Thymus (tissue), 11 donors: ENCODE measurements at regions not wholly inside any gene's neighbourhood (a gene's known extent, or its start where the extent isn't known, plus 50 kb on each side); places are given as distances from the start of the nearest gene placed in this dataset.

Source experiments
- DNase-seq, 9 donors: peaks; one replicate each; pipeline ENCODE4 v3.0.0-alpha.2; 2013; ENCODE audit warnings: low spot score in 9 of 9, low read depth in 6 of 9, missing footprints in 1 of 9
- H3K27ac ChIP-seq, 2 donors: one replicate each; pipeline ENCODE4 v1.5.1; 2013; ENCODE audit warnings: control low read depth in 1 of 2, low read depth in 1 of 2, low read length in 1 of 2, mild to moderate bottlenecking in 1 of 2, moderate library complexity in 1 of 2
- H3K27me3 ChIP-seq, 2 donors: one replicate each; pipeline ENCODE4 v1.5.1; 2013; ENCODE audit warnings: low read length in 1 of 2; ENCODE audit not compliant: control insufficient read depth in 2 of 2, insufficient read depth in 1 of 2
- H3K36me3 ChIP-seq, 2 donors: one replicate each; pipeline ENCODE4 v1.5.1; 2013; ENCODE audit warnings: low read length in 1 of 2, mild to moderate bottlenecking in 1 of 2, moderate library complexity in 1 of 2; ENCODE audit not compliant: control insufficient read depth in 2 of 2, insufficient read depth in 2 of 2
- H3K4me1 ChIP-seq, 2 donors: one replicate each; pipeline ENCODE4 v1.5.1; 2013; ENCODE audit warnings: low read length in 2 of 2; ENCODE audit not compliant: control insufficient read depth in 2 of 2, insufficient read depth in 2 of 2
- H3K4me3 ChIP-seq, 2 donors: one replicate each; pipeline ENCODE4 v1.5.1; 2013; ENCODE audit warnings: low read length in 2 of 2, control low read depth in 1 of 2, mild to moderate bottlenecking in 1 of 2
- H3K9me3 ChIP-seq, 2 donors: one replicate each; pipeline ENCODE4 v1.5.1; 2013; ENCODE audit warnings: low read length in 1 of 2, mild to moderate bottlenecking in 1 of 2; ENCODE audit not compliant: control insufficient read depth in 2 of 2, insufficient read depth in 1 of 2
- WGBS: extraction: QIAGEN DNeasy Blood & Tissue Kit; methylation state at CpG from one replicate; pipeline ENCODE4 v1.1.7; 2013; 5-methylcytosine and 5-hydroxymethylcytosine counted together
- donor health status: healthy.

GRCh38 chr7:136702913-136703312 lies 165.5 kb upstream of the CHRM2 start:
- H3K9me3 ChIP-seq: no peaks in the 10 kb centered on the region
- no peak overlapping the region for H3K4me3 ChIP-seq
- H3K36me3 ChIP-seq: no peaks in the 10 kb centered on the region
- H3K27ac ChIP-seq: no peak overlapping the region
- DNase-seq: no peak
- no peaks in the 10 kb centered on the region for H3K4me1 ChIP-seq
- H3K27me3 ChIP-seq: no peaks in the 10 kb centered on the region
- 87% methylated on average over 1 of the region's 1 CpG for WGBS

GRCh38 chr7:136698977-136699376 lies 169.5 kb upstream of the CHRM2 start:
- Histone ChIP-seq H3K4me3 (no peak overlapping the region), H3K27ac (no peak overlapping the region), H3K9me3 (no peaks in the 10 kb centered on the region), H3K4me1 (no peaks in the 10 kb centered on the region), H3K36me3 (no peaks in the 10 kb centered on the region), H3K27me3 (no peaks in the 10 kb centered on the region)
- no peak for DNase-seq
- 97% methylated on average over 2 of the region's 2 CpGs for WGBS

- Histone ChIP-seq H3K36me3 (no peaks in the 10 kb centered on the region), H3K27me3 (no peaks in the 10 kb centered on the region), H3K27ac (no peak overlapping the region), H3K9me3 (no peaks in the 10 kb centered on the region), H3K4me3 (no peak overlapping the region), H3K4me1 (no peaks in the 10 kb centered on the region)
- WGBS: 94% methylated on average over 3 of the region's 3 CpGs
- no peak for DNase-seq
These were observed 170.2 kb upstream of the CHRM2 start for GRCh38 chr7:136698231-136698630.

GRCh38 chr7:136697271-136697670 lies 171.2 kb upstream of the CHRM2 start:
- Histone ChIP-seq H3K4me3 (no peak overlapping the region), H3K9me3 (no peaks in the 10 kb centered on the region), H3K4me1 (no peaks in the 10 kb centered on the region), H3K36me3 (no peaks in the 10 kb centered on the region), H3K27me3 (no peaks in the 10 kb centered on the region), H3K27ac (no peak overlapping the region)
- no peak for DNase-seq
- 96% methylated on average over 2 of the region's 2 CpGs for whole genome bisulfite sequencing

GRCh38 chr7:136693166-136694119 lies 175.0 kb upstream of the CHRM2 start:
- Histone ChIP-seq H3K27me3 (no peaks in the 10 kb centered on the region), H3K4me3 (no peak overlapping the region), H3K4me1 (no peaks in the 10 kb centered on the region), H3K36me3 (no peaks in the 10 kb centered on the region), H3K27ac (no peak overlapping the region), H3K9me3 (no peaks in the 10 kb centered on the region)
- 76% methylated on average over 4 of the region's 4 CpGs for WGBS
- DNase-seq: no peak

- Histone ChIP-seq H3K4me1 (no peaks in the 10 kb centered on the region), H3K36me3 (no peaks in the 10 kb centered on the region), H3K27me3 (no peaks in the 10 kb centered on the region), H3K9me3 (no peaks in the 10 kb centered on the region), H3K27ac (no peak overlapping the region), H3K4me3 (no peak overlapping the region)
- DNase-seq: no peak
- WGBS: 75% methylated on average over 3 of the region's 3 CpGs
These were observed 176.2 kb upstream of the CHRM2 start for GRCh38 chr7:136692221-136692620.

GRCh38 chr7:136688601-136689000 lies 179.9 kb upstream of the CHRM2 start:
- Histone ChIP-seq H3K27ac (no peak overlapping the region), H3K36me3 (no peaks in the 10 kb centered on the region), H3K4me3 (no peak overlapping the region), H3K4me1 (no peaks in the 10 kb centered on the region), H3K27me3 (no peaks in the 10 kb centered on the region), H3K9me3 (no peaks in the 10 kb centered on the region)
- 92% methylated on average over 2 of the region's 2 CpGs for WGBS
- DNase-seq: no peak

GRCh38 chr7:136687693-136688322 lies 180.6 kb upstream of the CHRM2 start:
- Histone ChIP-seq H3K9me3 (no peaks in the 10 kb centered on the region), H3K4me3 (no peak overlapping the region), H3K36me3 (no peaks in the 10 kb centered on the region), H3K27ac (no peak overlapping the region), H3K4me1 (no peaks in the 10 kb centered on the region), H3K27me3 (no peaks in the 10 kb centered on the region)
- 64% methylated on average over 2 of the region's 2 CpGs for WGBS
- peak in 2 of 9 donors; percentile 4 to 6 for DNase-seq

- no peak for DNase-seq
- H3K27ac ChIP-seq: no peak overlapping the region
- H3K9me3 ChIP-seq: no peaks in the 10 kb centered on the region
- H3K36me3 ChIP-seq: no peaks in the 10 kb centered on the region
- WGBS: 78% methylated on average over 7 of the region's 7 CpGs
- no peaks in the 10 kb centered on the region for H3K4me1 ChIP-seq
- H3K4me3 ChIP-seq: no peak overlapping the region
- H3K27me3 ChIP-seq: no peaks in the 10 kb centered on the region
These were observed 182.8 kb upstream of the CHRM2 start for GRCh38 chr7:136685501-136686173.
